Left colon (tissue), 2 donors: ENCODE measurements at regions not wholly inside any gene's neighbourhood (a gene's known extent, or its start where the extent isn't known, plus 50 kb on each side); places are given as distances from the start of the nearest gene placed in this dataset.
A peak's percentile ranks its signal among the peaks of the same experiment; 100 is the strongest.

Experiments
- ATAC-seq: fragments of 200-7000 bp; cut with Tn5 transposase; one replicate; pipeline ENCODE4 v1.9.1; 2020; ENCODE audit warnings: mild to moderate bottlenecking, moderate library complexity
- DNase-seq, 2 donors: peaks; one replicate each; pipeline ENCODE4 v3.0.0-alpha.2; 2020
- intact Hi-C, 2 donors: fragments of 100-400 bp; cut with DNase I in 1 of 2; cut with micrococcal nuclease in 1 of 2; formaldehyde crosslinking; loops; one replicate each; pipeline versions ENCODE4 v1.11.2 to v1.14.0; 2022; cut with DNase I, micrococcal nuclease
- microRNA-seq, 2 donors: library from miRNA; unstranded; fragments of <30 nt; microRNA quantifications; one replicate each; pipeline versions ENCODE4 v1.1.0 to v1.2.0, GENCODE V29; 2020
- donor health status: DM: no; HTN: no; CAD: no.
- donor health status: DM: yes; HTN: yes; CAD: no.

- intact Hi-C loops: no loop called here
- ATAC-seq: no peak
- no peak for DNase-seq
Observed at GRCh38 chr5:88952344-88952743, 69.4 kb upstream of the MEF2C start.

GRCh38 chr5:88951457-88951856 lies 68.5 kb upstream of the MEF2C start:
- DNase-seq: no peak
- intact Hi-C loops: no loop called here
- ATAC-seq: no peak

- DNase-seq (no peak), ATAC-seq (no peak)
- intact Hi-C loops: no loop called here
Observed at GRCh38 chr5:88948746-88949600, 66.0 kb upstream of the MEF2C start.

- DNase-seq (no peak), ATAC-seq (no peak)
- intact Hi-C loops: no loop called here
Observed at GRCh38 chr5:88944751-88945531, 62.0 kb upstream of the MEF2C start.

GRCh38 chr5:88941581-88941980 lies 58.6 kb upstream of the MEF2C start:
- DNase-seq (no peak), ATAC-seq (no peak)
- intact Hi-C loops: no loop called here

- no peak for DNase-seq
- no peak for ATAC-seq
- intact Hi-C loops: no loop called here
Observed at GRCh38 chr5:88940713-88941112, 57.7 kb upstream of the MEF2C start.

- intact Hi-C loops: no loop called here
- DNase-seq: no peak
- no peak for ATAC-seq
Observed at GRCh38 chr5:88939300-88939699, 56.3 kb upstream of the MEF2C start.

- intact Hi-C loops: no loop called here
- DNase-seq (no peak), ATAC-seq (peak; percentile 46)
Observed at GRCh38 chr5:88938488-88938887, 55.5 kb upstream of the MEF2C start.

GRCh38 chr5:88937406-88937805 lies 54.4 kb upstream of the MEF2C start:
- DNase-seq (no peak), ATAC-seq (peak; percentile 97)
- intact Hi-C loops: no loop called here

- DNase-seq (no peak), ATAC-seq (no peak)
- intact Hi-C loops: no loop called here
Observed at GRCh38 chr5:88934439-88934838, 51.5 kb upstream of the MEF2C start.

Small RNAs in the stretch of these regions (microRNA-seq; reads per million reads assigned to microRNA genes)
- gene MIR3660: 0 reads per million in 2 donors
